ENCODE measurements at regions not wholly inside any gene's neighbourhood (a gene's known extent, or its start where the extent isn't known, plus 50 kb on each side); places are given as distances from the start of the nearest gene placed in this dataset.

GRCh38 chr2:123648016-123648415, 377.1 kb upstream of the CNTNAP5 start:
- TF ChIP-seq POLR2AphosphoS5 (IDR thresholded peaks at IDR 0.05; ENCODE audit: low read depth, low read length) (no peak), REST (IDR thresholded peaks at IDR 0.05; ENCODE audit: insufficient read depth in 1 of 2, low read depth in 2 of 2, low read length in 2 of 2) (no peak), FOXP2 (optimal IDR thresholded peaks at IDR 0.05; ENCODE audit: borderline replicate concordance, extremely low read depth, extremely low read length, insufficient read depth) (no peak), TAF1 (IDR thresholded peaks at IDR 0.05; ENCODE audit: borderline replicate concordance, insufficient read depth, low read length) (no peak), SIN3A (IDR thresholded peaks at IDR 0.05; ENCODE audit: borderline replicate concordance, insufficient read depth, low read length) (no peak)
